Adrenal gland (tissue), 5 donors: ENCODE measurements at regions not wholly inside any gene's neighbourhood (a gene's known extent, or its start where the extent isn't known, plus 50 kb on each side); places are given as distances from the start of the nearest gene placed in this dataset.
"Not testable (repeated sequence)": the region's sequence is repeated elsewhere in the genome, so short reads cannot be mapped to it uniquely, and the experiment has no call there.

Experiments used
- POLR2A ChIP-seq, 2 donors: fragments of 450-650 bp; IDR thresholded peaks; one replicate each; pipeline ENCODE4 v1.6.1; 2017; ENCODE audit warnings: antibody characterized with exemption in 2 of 2, mild to moderate bottlenecking in 2 of 2, moderate library complexity in 1 of 2
- TF ChIP-seq, protein P1 (sequence below), 6 experiments: fragments of 450-650 bp in 4 of 6; fragments of 200-600 bp in 2 of 6; sonication (generic) in 1 of 6; IDR thresholded peaks; 1 replicate in 5 of 6; 2 replicates in 1 of 6; pipeline versions ENCODE4 v1.5.1 to v1.8.0; 2016 to 2021; ENCODE audit warnings: antibody characterized with exemption in 6 of 6, mild to moderate bottlenecking in 2 of 6, moderate library complexity in 1 of 6
- donor health status: DM: no; HTN: no; CAD: no.

- TF ChIP-seq, protein P1, sequence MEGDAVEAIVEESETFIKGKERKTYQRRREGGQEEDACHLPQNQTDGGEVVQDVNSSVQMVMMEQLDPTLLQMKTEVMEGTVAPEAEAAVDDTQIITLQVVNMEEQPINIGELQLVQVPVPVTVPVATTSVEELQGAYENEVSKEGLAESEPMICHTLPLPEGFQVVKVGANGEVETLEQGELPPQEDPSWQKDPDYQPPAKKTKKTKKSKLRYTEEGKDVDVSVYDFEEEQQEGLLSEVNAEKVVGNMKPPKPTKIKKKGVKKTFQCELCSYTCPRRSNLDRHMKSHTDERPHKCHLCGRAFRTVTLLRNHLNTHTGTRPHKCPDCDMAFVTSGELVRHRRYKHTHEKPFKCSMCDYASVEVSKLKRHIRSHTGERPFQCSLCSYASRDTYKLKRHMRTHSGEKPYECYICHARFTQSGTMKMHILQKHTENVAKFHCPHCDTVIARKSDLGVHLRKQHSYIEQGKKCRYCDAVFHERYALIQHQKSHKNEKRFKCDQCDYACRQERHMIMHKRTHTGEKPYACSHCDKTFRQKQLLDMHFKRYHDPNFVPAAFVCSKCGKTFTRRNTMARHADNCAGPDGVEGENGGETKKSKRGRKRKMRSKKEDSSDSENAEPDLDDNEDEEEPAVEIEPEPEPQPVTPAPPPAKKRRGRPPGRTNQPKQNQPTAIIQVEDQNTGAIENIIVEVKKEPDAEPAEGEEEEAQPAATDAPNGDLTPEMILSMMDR (IDR thresholded peaks at IDR 0.05) = not testable (repeated sequence)
- not testable (repeated sequence) for TF ChIP-seq POLR2A (IDR thresholded peaks at IDR 0.05)
These were observed 456.9 kb upstream of the MKI67 start for GRCh38 chr10:128583125-128583524.
